ENCODE measurements at regions not wholly inside any gene's neighbourhood (a gene's known extent, or its start where the extent isn't known, plus 50 kb on each side); places are given as distances from the start of the nearest gene placed in this dataset.

DNA sequence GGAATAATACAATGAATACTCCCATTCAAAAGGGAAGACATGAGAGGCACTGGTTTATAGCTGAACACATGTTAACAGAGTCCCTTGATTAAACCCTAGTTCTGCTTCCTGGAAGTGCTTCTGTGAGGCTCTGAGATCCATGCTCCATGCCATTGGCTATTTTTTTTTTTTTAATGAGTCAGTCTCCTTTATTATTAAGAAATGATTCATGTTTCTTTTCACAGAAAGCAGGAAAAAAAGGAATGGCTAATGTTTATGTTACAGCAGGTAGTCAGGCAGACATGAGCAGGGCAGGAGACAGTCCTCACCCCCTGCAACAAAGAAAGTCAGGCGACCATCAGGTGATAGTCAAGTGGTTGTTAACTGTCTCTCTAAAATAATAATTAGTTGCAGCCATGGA is 598.7 kb downstream of the EPHA5 start:
- no peak for TF ChIP-seq POLR2A (IDR thresholded peaks at IDR 0.05)
- TF ChIP-seq, protein P1, sequence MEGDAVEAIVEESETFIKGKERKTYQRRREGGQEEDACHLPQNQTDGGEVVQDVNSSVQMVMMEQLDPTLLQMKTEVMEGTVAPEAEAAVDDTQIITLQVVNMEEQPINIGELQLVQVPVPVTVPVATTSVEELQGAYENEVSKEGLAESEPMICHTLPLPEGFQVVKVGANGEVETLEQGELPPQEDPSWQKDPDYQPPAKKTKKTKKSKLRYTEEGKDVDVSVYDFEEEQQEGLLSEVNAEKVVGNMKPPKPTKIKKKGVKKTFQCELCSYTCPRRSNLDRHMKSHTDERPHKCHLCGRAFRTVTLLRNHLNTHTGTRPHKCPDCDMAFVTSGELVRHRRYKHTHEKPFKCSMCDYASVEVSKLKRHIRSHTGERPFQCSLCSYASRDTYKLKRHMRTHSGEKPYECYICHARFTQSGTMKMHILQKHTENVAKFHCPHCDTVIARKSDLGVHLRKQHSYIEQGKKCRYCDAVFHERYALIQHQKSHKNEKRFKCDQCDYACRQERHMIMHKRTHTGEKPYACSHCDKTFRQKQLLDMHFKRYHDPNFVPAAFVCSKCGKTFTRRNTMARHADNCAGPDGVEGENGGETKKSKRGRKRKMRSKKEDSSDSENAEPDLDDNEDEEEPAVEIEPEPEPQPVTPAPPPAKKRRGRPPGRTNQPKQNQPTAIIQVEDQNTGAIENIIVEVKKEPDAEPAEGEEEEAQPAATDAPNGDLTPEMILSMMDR (IDR thresholded peaks at IDR 0.05) = no peak
